ENCODE measurements at regions not wholly inside any gene's neighbourhood (a gene's known extent, or its start where the extent isn't known, plus 50 kb on each side); places are given as distances from the start of the nearest gene placed in this dataset.

GRCh38 chr12:127652281-127652680, 614.7 kb upstream of the TMEM132C start:
- TF ChIP-seq NR1H2 (CRISPR knock-in tag; IDR thresholded peaks at IDR 0.05) (no peak), CTCF (IDR thresholded peaks at IDR 0.05) (no peak), FOXJ3 (CRISPR knock-in tag; IDR thresholded peaks at IDR 0.05; ENCODE audit: borderline replicate concordance) (no peak), ZNF532 (CRISPR knock-in tag; IDR thresholded peaks at IDR 0.05; ENCODE audit: borderline replicate concordance) (no peak), ZNF121 (CRISPR knock-in tag; IDR thresholded peaks at IDR 0.05) (no peak)
